IMR-90 (cell line): ENCODE measurements at regions not wholly inside any gene's neighbourhood (a gene's known extent, or its start where the extent isn't known, plus 50 kb on each side); places are given as distances from the start of the nearest gene placed in this dataset.

ENCODE experiments used
- ATAC-seq: fragments of 200-7000 bp; cut with Tn5 transposase; 2 replicates; pipeline ENCODE4 v1.9.1; 2020; ENCODE audit warnings: low read depth, mild to moderate bottlenecking, moderate library complexity
- BruUV-seq: library from RNA; stranded (reverse); fragments of 400-500 nt; replicated peaks from 2 replicates; lab custom pipeline; 2021; lab: Mats Ljungman, UMichigan
- CTCF ChIA-PET: fragments of 300-600 bp; formaldehyde crosslinking; extraction: SDS; loops from one replicate; lab custom pipeline; 2021; ENCODE audit warnings: antibody characterized with exemption; lab: Yijun Ruan, JAX
- POLR2A ChIA-PET: fragments of 300-600 bp; sonication (Branson Sonifier 250); formaldehyde crosslinking; loops from one replicate; lab custom pipeline; 2022; ENCODE audit warnings: antibody characterized with exemption; ENCODE audit not compliant: unreplicated experiment; lab: Charles Lee
- DNase-seq: peaks from one replicate; pipeline ENCODE4 v3.0.0; 2013
- H2AFZ ChIP-seq: replicated peaks from 2 replicates; pipeline ENCODE3; 2013; ENCODE audit warnings: low read length, mild to moderate bottlenecking; ENCODE audit not compliant: poor library complexity
- H2AK5ac ChIP-seq: 2 replicates; pipeline ENCODE4 v1.6.1; 2013; ENCODE audit warnings: low read depth, low read length, inconsistent platforms
- H2AK9ac ChIP-seq: replicated peaks from 2 replicates; pipeline ENCODE3; 2013; ENCODE audit warnings: mild to moderate bottlenecking, low read depth, low read length, moderate library complexity; ENCODE audit not compliant: poor library complexity
- H2BK120ac ChIP-seq: 2 replicates; pipeline ENCODE4 v1.6.1; 2013; ENCODE audit warnings: low read depth, low read length, inconsistent platforms
- H2BK15ac ChIP-seq: 3 replicates; pipeline ENCODE4 v1.6.1; 2013; ENCODE audit warnings: low read depth, low read length, inconsistent platforms
- H2BK20ac ChIP-seq: 2 replicates; pipeline ENCODE4 v1.6.1; 2013; ENCODE audit warnings: low read depth, mild to moderate bottlenecking, inconsistent platforms, low read length, moderate library complexity
- H2BK5ac ChIP-seq: 2 replicates; pipeline ENCODE4 v1.6.1; 2013; ENCODE audit warnings: mild to moderate bottlenecking, low read depth, low read length, inconsistent platforms; ENCODE audit not compliant: poor library complexity, severe bottlenecking
- H3K14ac ChIP-seq: replicated peaks from 2 replicates; pipeline ENCODE4 v1.6.1; 2013; ENCODE audit warnings: low read depth, low read length, inconsistent platforms
- H3K18ac ChIP-seq: 2 replicates; pipeline ENCODE4 v1.6.1; 2013; ENCODE audit warnings: low read depth, low read length, control low read depth
- H3K23ac ChIP-seq: 2 replicates; pipeline ENCODE4 v1.6.1; 2013; ENCODE audit warnings: low read depth, low read length, inconsistent platforms
- H3K27ac ChIP-seq: 2 replicates; pipeline ENCODE4 v1.5.1; 2013; ENCODE audit warnings: mild to moderate bottlenecking, control low read depth, low read length; ENCODE audit not compliant: insufficient read depth
- H3K27me3 ChIP-seq: 2 replicates; pipeline ENCODE4 v1.6.1; 2013; ENCODE audit warnings: low read length; ENCODE audit not compliant: control insufficient read depth, insufficient read depth
- H3K36me3 ChIP-seq: 2 replicates; pipeline ENCODE4 v1.6.1; 2013; ENCODE audit warnings: low read length, mixed read lengths; ENCODE audit not compliant: control insufficient read depth, insufficient read depth
- H3K4ac ChIP-seq: 2 replicates; pipeline ENCODE4 v1.6.1; 2013; ENCODE audit warnings: low read depth, low read length, inconsistent platforms
- H3K4me1 ChIP-seq: 2 replicates; pipeline ENCODE4 v1.6.1; 2013; ENCODE audit warnings: low read length, mixed read lengths; ENCODE audit not compliant: control insufficient read depth, insufficient read depth
- H3K4me2 ChIP-seq: 2 replicates; pipeline ENCODE4 v1.6.1; 2013; ENCODE audit warnings: low read depth, mild to moderate bottlenecking, control low read depth, low read length, moderate library complexity
- H3K4me3 ChIP-seq: 2 replicates; pipeline ENCODE4 v1.5.1; 2013; ENCODE audit warnings: low read depth, mild to moderate bottlenecking, control low read depth, low read length, moderate library complexity; ENCODE audit not compliant: insufficient read depth
- H3K56ac ChIP-seq: 2 replicates; pipeline ENCODE4 v1.6.1; 2013; ENCODE audit warnings: low read length, inconsistent platforms; ENCODE audit not compliant: insufficient read depth; ENCODE audit errors: extremely low read depth
- H3K79me1 ChIP-seq, 2 experiments: 2 replicates each; pipeline ENCODE4 v1.6.1; 2013; ENCODE audit warnings: low read length in 2 of 2, inconsistent platforms in 1 of 2, low read depth in 1 of 2
- H3K9ac ChIP-seq: 2 replicates; pipeline ENCODE4 v1.6.1; 2013; ENCODE audit warnings: low read depth, low read length, control low read depth
- H3K9me1 ChIP-seq: 2 replicates; pipeline ENCODE4 v1.6.1; 2013; ENCODE audit warnings: low read length, inconsistent platforms; ENCODE audit not compliant: insufficient read depth
- H3K9me3 ChIP-seq: 2 replicates; pipeline ENCODE4 v1.6.1; 2013; ENCODE audit warnings: low read length; ENCODE audit not compliant: control insufficient read depth, insufficient read depth
- H4K20me1 ChIP-seq: 2 replicates; pipeline ENCODE4 v1.6.1; 2013; ENCODE audit warnings: low read length, inconsistent platforms; ENCODE audit not compliant: insufficient read depth
- H4K5ac ChIP-seq: 2 replicates; pipeline ENCODE4 v1.6.1; 2013; ENCODE audit warnings: mild to moderate bottlenecking, low read depth, low read length, control low read depth
- H4K8ac ChIP-seq, 2 experiments: 2 replicates each; pipeline ENCODE4 v1.6.1; 2013; ENCODE audit warnings: low read depth in 2 of 2, low read length in 2 of 2, control low read depth in 1 of 2, inconsistent platforms in 1 of 2
- H4K91ac ChIP-seq: 2 replicates; pipeline ENCODE4 v1.6.1; 2013; ENCODE audit warnings: low read depth, low read length, inconsistent platforms; ENCODE audit not compliant: insufficient read depth
- BHLHE40 ChIP-seq: fragments of 150-350 bp; IDR thresholded peaks from 2 replicates; pipeline ENCODE4 v1.6.1; 2016; ENCODE audit warnings: mild to moderate bottlenecking, low read depth, low read length
- CHD1 ChIP-seq: IDR thresholded peaks from 2 replicates; pipeline ENCODE4 v1.6.1; 2012; ENCODE audit warnings: low read depth, low read length, improper control_type of control experiment
- CTCF ChIP-seq: conservative IDR thresholded peaks from 2 replicates; pipeline ENCODE4 v1.5.1; 2012; ENCODE audit warnings: mild to moderate bottlenecking, low read depth, low read length, improper control_type of control experiment
- FOS ChIP-seq: fragments of 150-350 bp; IDR thresholded peaks from 2 replicates; pipeline ENCODE4 v1.6.1; 2016; ENCODE audit warnings: low read depth, low read length
- MAFK ChIP-seq: IDR thresholded peaks from 2 replicates; pipeline ENCODE4 v1.6.1; 2012; ENCODE audit warnings: low read depth, low read length, improper control_type of control experiment
- MAZ ChIP-seq: IDR thresholded peaks from 2 replicates; pipeline ENCODE4 v1.6.1; 2012; ENCODE audit warnings: low read depth, mild to moderate bottlenecking, low read length, improper control_type of control experiment, moderate library complexity, borderline replicate concordance
- MXI1 ChIP-seq: IDR thresholded peaks from 2 replicates; pipeline ENCODE4 v1.6.1; 2012; ENCODE audit warnings: low read depth, mild to moderate bottlenecking, low read length, moderate library complexity, borderline replicate concordance
- NFE2L2 ChIP-seq: fragments of 150-350 bp; IDR thresholded peaks from 2 replicates; pipeline ENCODE4 v1.6.1; 2016; ENCODE audit warnings: low read depth, mild to moderate bottlenecking, low read length
- POLR2A ChIP-seq: IDR thresholded peaks from 2 replicates; pipeline ENCODE4 v1.6.1; 2012; ENCODE audit warnings: mild to moderate bottlenecking, low read depth, low read length
- RFX5 ChIP-seq: IDR thresholded peaks from 2 replicates; pipeline ENCODE4 v1.8.0; 2012; ENCODE audit warnings: low read depth, mild to moderate bottlenecking, low read length, moderate library complexity
- SMC3 ChIP-seq: fragments of 150-350 bp; IDR thresholded peaks from 2 replicates; pipeline ENCODE4 v1.6.1; 2016; ENCODE audit warnings: low read depth, mild to moderate bottlenecking, antibody characterized with exemption, low read length, moderate library complexity
- WGBS, 2 experiments: methylation state at CpG; one replicate each; pipeline versions ENCODE4 v1.1.5 to v1.1.7; 2013; ENCODE audit warnings: missing lambda C conversion rate in 2 of 2; ENCODE audit not compliant: insufficient read length in 1 of 2; ENCODE audit errors: extremely low coverage in 2 of 2; 5-methylcytosine and 5-hydroxymethylcytosine counted together
- dilution Hi-C: fragments of 300-500 bp; cut with HindIII; formaldehyde crosslinking; loops from one replicate; pipeline ENCODE4 v1.14.3; 2018; ENCODE audit warnings: low sequenced_read_pairs; ENCODE audit not compliant: unreplicated experiment
- in situ Hi-C: fragments of 300-500 bp; cut with MboI; formaldehyde crosslinking; loops from 3 replicates; pipeline ENCODE4 v1.14.3; 2019; ENCODE audit warnings: low sequenced_read_pairs, inconsistent platforms, mixed read lengths
- intact Hi-C: fragments of 100-400 bp; cut with micrococcal nuclease; formaldehyde crosslinking; loops from 2 replicates; pipeline ENCODE4 v1.10.0; 2022

- intact Hi-C loops (no loop called here), dilution Hi-C loops (no loop called here), in situ Hi-C loops (no loop called here)
- no peak overlapping the region for H3K14ac ChIP-seq
- no peak overlapping the region for H3K18ac ChIP-seq
- CTCF ChIA-PET = no interaction called here
- no peak overlapping the region for H2BK120ac ChIP-seq
- H3K23ac ChIP-seq = no peak overlapping the region
- H3K36me3 ChIP-seq = no peaks in the 10 kb centered on the region
- no peak for ATAC-seq
- H2AFZ ChIP-seq = no peak overlapping the region
- no peak overlapping the region for H2BK20ac ChIP-seq
- no peak overlapping the region for H2BK5ac ChIP-seq
- H3K4me1 ChIP-seq = no peaks in the 10 kb centered on the region
- BruUV-seq = no TSS peak
- H3K9me3 ChIP-seq = no peaks in the 10 kb centered on the region; the same call in 1 of the 2 replicates
- no peak overlapping the region for H3K27ac ChIP-seq
- DNase-seq = no peak
- no peak overlapping the region for H3K9ac ChIP-seq
- no peak overlapping the region for H2AK5ac ChIP-seq
- no peaks in the 10 kb centered on the region for H3K79me1 ChIP-seq
- H4K8ac ChIP-seq = no peak overlapping the region
- H2BK15ac ChIP-seq = no peak overlapping the region
- no peak overlapping the region for H3K4me2 ChIP-seq
- TF ChIP-seq NFE2L2 (no peak), RFX5 (no peak), BHLHE40 (no peak), POLR2A (no peak), MAZ (no peak), MXI1 (no peak), MAFK (no peak), CHD1 (no peak), CTCF (no peak), FOS (no peak), SMC3 (no peak)
- POLR2A ChIA-PET = no interaction called here
- no peak overlapping the region for H4K91ac ChIP-seq
- H2AK9ac ChIP-seq = no peak overlapping the region
- no peak overlapping the region for H3K4ac ChIP-seq
- H3K4me3 ChIP-seq = no peak overlapping the region
- H3K27me3 ChIP-seq = peaks cover 35% of the 10 kb centered on the region
- no peaks in the 10 kb centered on the region for H3K9me1 ChIP-seq
- no peak overlapping the region for H4K5ac ChIP-seq
- no peaks in the 10 kb centered on the region for H4K20me1 ChIP-seq
- WGBS, 2 experiments = no CpG with 5 or more reads among the region's 5 CpGs
- H3K56ac ChIP-seq = no peak overlapping the region
Observed at GRCh38 chr16:86011532-86011931, 112.6 kb downstream of the IRF8 start.
